ENCODE measurements at regions not wholly inside any gene's neighbourhood (a gene's known extent, or its start where the extent isn't known, plus 50 kb on each side); places are given as distances from the start of the nearest gene placed in this dataset.
"Not testable (repeated sequence)": the region's sequence is repeated elsewhere in the genome, so short reads cannot be mapped to it uniquely, and the experiment has no call there.

DNA sequence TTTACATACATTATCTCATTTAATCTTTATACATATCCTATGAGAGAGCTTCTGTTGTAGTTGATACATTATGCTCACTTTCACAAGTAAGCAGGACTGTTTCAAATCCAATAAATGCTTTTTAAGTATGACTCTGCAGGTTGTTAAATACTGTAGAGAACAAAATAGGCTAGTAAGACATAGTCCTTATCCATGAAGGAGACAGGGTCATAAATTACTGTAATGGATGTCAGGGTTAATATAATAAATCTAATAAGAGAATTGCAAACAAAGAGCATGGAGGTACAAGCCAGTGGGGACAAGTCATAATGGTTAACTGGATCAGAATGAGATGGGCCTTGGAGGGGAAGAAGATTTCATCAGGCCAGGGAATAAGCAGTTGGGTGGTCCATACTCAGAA lies 303.8 kb upstream of the RGS6 start:
- Histone ChIP-seq H3K27me3 (ENCODE audit: insufficient read depth, low read length, poor library complexity) (no peaks in the 10 kb centered on the region), H3K9me3 (ENCODE audit: insufficient read depth, low read length, severe bottlenecking) (no peaks in the 10 kb centered on the region), H3K4me3 (ENCODE audit: low read depth in 1 of 2, low read length in 2 of 2) (no peak overlapping the region), H3K79me2 (ENCODE audit: insufficient read depth, low read length) (no peaks in the 10 kb centered on the region), H3K9ac (ENCODE audit: low read depth, low read length) (no peak overlapping the region), H4K20me1 (ENCODE audit: insufficient read depth, low read length) (no peaks in the 10 kb centered on the region), H3K4me2 (ENCODE audit: insufficient read depth, low read length) (no peak overlapping the region), H3K27ac (ENCODE audit: low read length) (no peak overlapping the region), H2AFZ (ENCODE audit: low read depth, low read length) (no peak overlapping the region), H3K4me1 (ENCODE audit: insufficient read depth, low read length) (no peaks in the 10 kb centered on the region), H3K36me3 (ENCODE audit: insufficient read depth, low read length) (peaks cover 44% of the 10 kb centered on the region)
- TF ChIP-seq EZH2 (IDR thresholded peaks at IDR 0.05; ENCODE audit: borderline replicate concordance, low read depth, low read length, severe bottlenecking) = no peak
- TF ChIP-seq, protein P1, sequence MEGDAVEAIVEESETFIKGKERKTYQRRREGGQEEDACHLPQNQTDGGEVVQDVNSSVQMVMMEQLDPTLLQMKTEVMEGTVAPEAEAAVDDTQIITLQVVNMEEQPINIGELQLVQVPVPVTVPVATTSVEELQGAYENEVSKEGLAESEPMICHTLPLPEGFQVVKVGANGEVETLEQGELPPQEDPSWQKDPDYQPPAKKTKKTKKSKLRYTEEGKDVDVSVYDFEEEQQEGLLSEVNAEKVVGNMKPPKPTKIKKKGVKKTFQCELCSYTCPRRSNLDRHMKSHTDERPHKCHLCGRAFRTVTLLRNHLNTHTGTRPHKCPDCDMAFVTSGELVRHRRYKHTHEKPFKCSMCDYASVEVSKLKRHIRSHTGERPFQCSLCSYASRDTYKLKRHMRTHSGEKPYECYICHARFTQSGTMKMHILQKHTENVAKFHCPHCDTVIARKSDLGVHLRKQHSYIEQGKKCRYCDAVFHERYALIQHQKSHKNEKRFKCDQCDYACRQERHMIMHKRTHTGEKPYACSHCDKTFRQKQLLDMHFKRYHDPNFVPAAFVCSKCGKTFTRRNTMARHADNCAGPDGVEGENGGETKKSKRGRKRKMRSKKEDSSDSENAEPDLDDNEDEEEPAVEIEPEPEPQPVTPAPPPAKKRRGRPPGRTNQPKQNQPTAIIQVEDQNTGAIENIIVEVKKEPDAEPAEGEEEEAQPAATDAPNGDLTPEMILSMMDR (IDR thresholded peaks at IDR 0.05; ENCODE audit: borderline replicate concordance, extremely low read depth, low read length, poor library complexity, severe bottlenecking) = no peak
- DNase-seq = no peak
- no peak for ATAC-seq (ENCODE audit: insufficient read depth, low read depth)

DNA sequence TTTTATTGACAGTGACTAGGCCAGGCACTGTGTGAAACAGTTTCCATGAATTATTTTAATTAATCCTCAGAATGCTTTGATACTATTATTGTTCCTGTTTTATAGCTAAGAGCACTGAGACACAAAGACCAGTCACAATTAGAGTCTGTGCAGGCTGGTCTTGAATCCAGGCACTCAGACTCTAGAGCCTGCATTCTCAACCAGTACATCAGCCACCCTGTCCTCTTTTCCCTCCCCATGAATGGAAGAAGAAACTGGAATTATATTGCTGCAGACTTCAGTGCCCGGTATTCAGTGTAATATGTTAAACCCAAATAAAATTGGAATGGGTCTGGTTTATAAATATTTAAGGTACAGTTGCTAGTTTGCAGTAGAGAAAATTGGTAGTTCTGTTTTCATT lies 303.0 kb upstream of the RGS6 start:
- Histone ChIP-seq H3K79me2 (ENCODE audit: insufficient read depth, low read length) (no peaks in the 10 kb centered on the region), H3K4me1 (ENCODE audit: insufficient read depth, low read length) (no peaks in the 10 kb centered on the region), H2AFZ (ENCODE audit: low read depth, low read length) (no peak overlapping the region), H3K36me3 (ENCODE audit: insufficient read depth, low read length) (peaks cover 38% of the 10 kb centered on the region), H3K4me2 (ENCODE audit: insufficient read depth, low read length) (no peak overlapping the region), H3K9me3 (ENCODE audit: insufficient read depth, low read length, severe bottlenecking) (no peaks in the 10 kb centered on the region), H3K4me3 (ENCODE audit: low read depth in 1 of 2, low read length in 2 of 2) (no peak overlapping the region), H3K27ac (ENCODE audit: low read length) (no peak overlapping the region), H3K9ac (ENCODE audit: low read depth, low read length) (no peak overlapping the region), H3K27me3 (ENCODE audit: insufficient read depth, low read length, poor library complexity) (no peaks in the 10 kb centered on the region), H4K20me1 (ENCODE audit: insufficient read depth, low read length) (no peaks in the 10 kb centered on the region)
- TF ChIP-seq, protein P1 (IDR thresholded peaks at IDR 0.05; ENCODE audit: borderline replicate concordance, extremely low read depth, low read length, poor library complexity, severe bottlenecking) = no peak
- no peak for TF ChIP-seq EZH2 (IDR thresholded peaks at IDR 0.05; ENCODE audit: borderline replicate concordance, low read depth, low read length, severe bottlenecking)
- ATAC-seq (ENCODE audit: insufficient read depth, low read depth) = no peak
- no peak for DNase-seq

DNA sequence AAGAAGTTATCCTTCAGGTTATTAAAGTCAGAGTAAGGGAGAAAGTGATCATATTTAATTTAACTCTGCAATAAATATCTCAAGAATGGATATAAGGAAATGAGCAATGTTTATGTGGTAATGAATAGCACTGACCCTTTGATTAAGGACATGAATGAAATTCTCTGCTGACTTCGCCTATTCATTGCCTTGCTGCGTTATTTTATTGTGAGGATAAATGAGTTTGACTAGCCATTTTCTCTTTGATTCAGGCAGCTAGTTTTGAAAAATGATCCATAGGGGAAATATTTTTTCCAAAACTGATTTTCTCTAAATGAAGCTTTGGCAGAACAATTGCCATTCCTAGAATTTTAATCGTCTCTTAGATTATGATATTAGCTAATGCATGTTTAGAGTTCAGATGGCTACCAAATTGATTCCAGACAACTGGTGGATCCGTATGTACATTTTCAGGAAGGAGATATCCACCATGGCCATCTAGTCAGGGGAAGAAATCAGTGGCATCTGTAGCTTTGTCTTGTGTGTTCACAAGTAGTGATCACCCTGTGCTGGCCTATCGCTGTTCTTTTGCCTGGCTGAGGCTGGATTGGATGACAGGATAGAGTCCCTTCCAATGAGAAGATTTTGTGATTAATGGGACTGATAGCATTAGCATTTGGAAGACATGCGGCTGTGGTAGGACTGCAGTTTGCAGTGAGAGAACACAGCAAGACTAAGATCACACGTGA lies 302.3 kb upstream of the RGS6 start:
- Histone ChIP-seq H3K9me3 (ENCODE audit: insufficient read depth, low read length, severe bottlenecking) (no peaks in the 10 kb centered on the region), H3K27me3 (ENCODE audit: insufficient read depth, low read length, poor library complexity) (no peaks in the 10 kb centered on the region), H3K4me1 (ENCODE audit: insufficient read depth, low read length) (no peaks in the 10 kb centered on the region), H3K9ac (ENCODE audit: low read depth, low read length) (no peak overlapping the region), H2AFZ (ENCODE audit: low read depth, low read length) (no peak overlapping the region), H3K4me3 (ENCODE audit: low read depth in 1 of 2, low read length in 2 of 2) (no peak overlapping the region), H3K36me3 (ENCODE audit: insufficient read depth, low read length) (peaks cover 34% of the 10 kb centered on the region), H3K27ac (ENCODE audit: low read length) (no peak overlapping the region), H3K79me2 (ENCODE audit: insufficient read depth, low read length) (no peaks in the 10 kb centered on the region), H3K4me2 (ENCODE audit: insufficient read depth, low read length) (no peak overlapping the region), H4K20me1 (ENCODE audit: insufficient read depth, low read length) (no peaks in the 10 kb centered on the region)
- no peak for ATAC-seq (ENCODE audit: insufficient read depth, low read depth)
- no peak for DNase-seq
- TF ChIP-seq EZH2 (IDR thresholded peaks at IDR 0.05; ENCODE audit: borderline replicate concordance, low read depth, low read length, severe bottlenecking) = no peak
- TF ChIP-seq, protein P1 (IDR thresholded peaks at IDR 0.05; ENCODE audit: borderline replicate concordance, extremely low read depth, low read length, poor library complexity, severe bottlenecking) = no peak

DNA sequence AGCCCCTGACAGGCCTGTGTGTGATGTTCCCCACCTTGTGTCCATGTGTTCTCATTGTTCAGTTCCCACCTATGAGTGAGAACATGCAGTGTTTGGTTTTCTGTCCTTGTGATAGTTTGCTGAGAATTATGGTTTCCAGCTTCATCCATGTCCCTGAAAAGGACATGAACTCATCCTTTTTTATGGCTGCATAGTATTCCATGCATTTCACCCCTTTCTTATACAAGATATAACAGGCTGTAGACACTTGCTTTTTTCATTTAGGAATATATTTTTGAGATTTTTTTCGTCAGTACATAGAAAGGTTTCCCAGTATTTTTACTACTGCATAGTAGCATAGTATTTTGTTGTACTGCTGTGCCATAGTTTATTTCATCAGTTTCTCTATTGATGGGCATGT lies 301.2 kb upstream of the RGS6 start:
- H3K9me3 ChIP-seq (ENCODE audit: insufficient read depth, low read length, severe bottlenecking); DNase-seq; H4K20me1 ChIP-seq (ENCODE audit: insufficient read depth, low read length); H3K9ac ChIP-seq (ENCODE audit: low read depth, low read length); H2AFZ ChIP-seq (ENCODE audit: low read depth, low read length); H3K79me2 ChIP-seq (ENCODE audit: insufficient read depth, low read length); H3K4me3 ChIP-seq (ENCODE audit: low read depth in 1 of 2, low read length in 2 of 2); ATAC-seq (ENCODE audit: insufficient read depth, low read depth); H3K4me2 ChIP-seq (ENCODE audit: insufficient read depth, low read length); H3K4me1 ChIP-seq (ENCODE audit: insufficient read depth, low read length); H3K27me3 ChIP-seq (ENCODE audit: insufficient read depth, low read length, poor library complexity); H3K27ac ChIP-seq (ENCODE audit: low read length): not testable (repeated sequence)
- H3K36me3 ChIP-seq (ENCODE audit: insufficient read depth, low read length) = peaks cover 31% of the 10 kb centered on the region

Measured in DND-41 (cell line).